ENCODE measurements at regions not wholly inside any gene's neighbourhood (a gene's known extent, or its start where the extent isn't known, plus 50 kb on each side); places are given as distances from the start of the nearest gene placed in this dataset.

DNA sequence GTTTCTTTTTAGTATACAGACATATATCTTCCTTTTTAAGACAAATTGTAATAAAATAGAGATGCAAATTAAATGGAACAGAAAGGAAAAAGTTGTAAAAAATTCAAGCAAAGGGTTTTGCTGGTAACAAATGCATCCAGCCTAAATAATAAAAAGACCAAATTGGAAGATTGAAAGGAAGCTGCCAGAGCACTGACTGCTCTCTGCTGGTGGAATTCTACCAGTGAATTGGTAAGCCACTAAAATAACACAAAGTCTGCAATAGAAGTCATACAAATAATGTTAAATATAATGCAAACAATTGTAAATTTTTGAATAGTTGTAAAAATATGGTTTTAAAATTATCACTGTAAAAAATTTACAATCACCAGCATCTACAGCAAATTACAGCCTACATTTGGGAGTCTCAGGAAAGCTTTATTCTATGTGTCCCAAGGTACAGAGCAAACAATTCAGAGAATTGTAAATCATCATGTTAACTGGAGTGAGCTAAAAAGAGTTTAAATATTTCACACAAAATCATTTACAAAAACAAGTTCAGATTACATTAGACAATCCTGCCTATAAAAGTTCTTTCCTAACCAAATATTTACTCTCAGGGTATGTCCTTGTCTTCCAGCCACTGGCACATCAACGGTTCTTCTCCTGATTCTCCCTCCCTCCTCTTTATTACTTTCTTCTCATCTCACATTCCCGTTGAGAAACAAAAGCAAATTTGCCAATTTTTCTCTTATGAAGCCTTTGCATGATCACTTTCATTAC is 1322.5 kb downstream of the PCDH7 start:
- H3K27me3 ChIP-seq (ENCODE audit: low read length), result no peaks in the 10 kb centered on the region
- H3K36me3 ChIP-seq (ENCODE audit: low read depth, low read length), result no peaks in the 10 kb centered on the region
- no peaks in the 10 kb centered on the region for H4K20me1 ChIP-seq (ENCODE audit: low read length)
- BruUV-seq (replicated peaks), result no TSS peak
- H3K4me3 ChIP-seq (ENCODE audit: low read length), result no peak overlapping the region
- intact Hi-C loops (cut with micrococcal nuclease), result loop anchor here (5.0 to 10.0 kb wide), 3 partner anchors 670 to 1328 kb away; no protein-coding TSS in a partner anchor
- ATAC-seq (peak; percentile 83), DNase-seq (no peak)
- no peak overlapping the region for H3K27ac ChIP-seq (ENCODE audit: low read length)
- no peaks in the 10 kb centered on the region for H3F3A ChIP-seq (ENCODE audit: low read length, unreplicated experiment)
- POLR2A ChIA-PET (ENCODE audit: unreplicated experiment), result no interaction called here
- H2AFZ ChIP-seq (ENCODE audit: low read length), result peak overlapping the region; percentile 55; the same call in 1 of the 2 replicates
- H3K4me2 ChIP-seq (ENCODE audit: low read length), result 0 out of 2 replicates have a peak overlapping the region, but pooled peaks have one; percentile 14
- no peak for TF ChIP-seq EZH2phosphoT487 (IDR thresholded peaks at IDR 0.05; ENCODE audit: borderline replicate concordance, low read length)
- TF ChIP-seq EZH2 (IDR thresholded peaks at IDR 0.05; ENCODE audit: low read length, unreplicated experiment), result no peak
- TF ChIP-seq, protein P1, sequence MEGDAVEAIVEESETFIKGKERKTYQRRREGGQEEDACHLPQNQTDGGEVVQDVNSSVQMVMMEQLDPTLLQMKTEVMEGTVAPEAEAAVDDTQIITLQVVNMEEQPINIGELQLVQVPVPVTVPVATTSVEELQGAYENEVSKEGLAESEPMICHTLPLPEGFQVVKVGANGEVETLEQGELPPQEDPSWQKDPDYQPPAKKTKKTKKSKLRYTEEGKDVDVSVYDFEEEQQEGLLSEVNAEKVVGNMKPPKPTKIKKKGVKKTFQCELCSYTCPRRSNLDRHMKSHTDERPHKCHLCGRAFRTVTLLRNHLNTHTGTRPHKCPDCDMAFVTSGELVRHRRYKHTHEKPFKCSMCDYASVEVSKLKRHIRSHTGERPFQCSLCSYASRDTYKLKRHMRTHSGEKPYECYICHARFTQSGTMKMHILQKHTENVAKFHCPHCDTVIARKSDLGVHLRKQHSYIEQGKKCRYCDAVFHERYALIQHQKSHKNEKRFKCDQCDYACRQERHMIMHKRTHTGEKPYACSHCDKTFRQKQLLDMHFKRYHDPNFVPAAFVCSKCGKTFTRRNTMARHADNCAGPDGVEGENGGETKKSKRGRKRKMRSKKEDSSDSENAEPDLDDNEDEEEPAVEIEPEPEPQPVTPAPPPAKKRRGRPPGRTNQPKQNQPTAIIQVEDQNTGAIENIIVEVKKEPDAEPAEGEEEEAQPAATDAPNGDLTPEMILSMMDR (conservative IDR thresholded peaks at IDR 0.05; ENCODE audit: low read depth, low read length), result peak; percentile 28; the same call in 1 of the 2 replicates
- no peaks in the 10 kb centered on the region for H3K79me2 ChIP-seq (ENCODE audit: low read length)
- no peak overlapping the region for H3K9ac ChIP-seq (ENCODE audit: low read length)
- CTCF ChIA-PET, result interaction anchor here (0.6 to 0.7 kb wide), 3 partner anchors 193 to 504 kb away, joined by 3 to 4 read pairs (median 4); no protein-coding TSS in a partner anchor
- H3K4me1 ChIP-seq (ENCODE audit: insufficient read depth, low read length), result peaks cover 10% of the 10 kb centered on the region; the same call in 1 of the 2 replicates
- no peaks in the 10 kb centered on the region for H3K9me2 ChIP-seq (replicated peaks; ENCODE audit: low read length)
- H3K9me3 ChIP-seq (ENCODE audit: low read length), result no peaks in the 10 kb centered on the region

- Histone ChIP-seq H3K9me3 (ENCODE audit: low read length) (no peaks in the 10 kb centered on the region), H3K4me3 (ENCODE audit: low read length) (no peak overlapping the region), H3F3A (ENCODE audit: low read length, unreplicated experiment) (no peaks in the 10 kb centered on the region), H3K36me3 (ENCODE audit: low read depth, low read length) (no peaks in the 10 kb centered on the region), H3K79me2 (ENCODE audit: low read length) (no peaks in the 10 kb centered on the region), H2AFZ (ENCODE audit: low read length) (peak overlapping the region; percentile 55; the same call in 1 of the 2 replicates), H3K27me3 (ENCODE audit: low read length) (no peaks in the 10 kb centered on the region), H3K9ac (ENCODE audit: low read length) (no peak overlapping the region), H3K27ac (ENCODE audit: low read length) (no peak overlapping the region), H3K9me2 (replicated peaks; ENCODE audit: low read length) (no peaks in the 10 kb centered on the region), H3K4me1 (ENCODE audit: insufficient read depth, low read length) (peaks cover 10% of the 10 kb centered on the region; the same call in 1 of the 2 replicates), H4K20me1 (ENCODE audit: low read length) (no peaks in the 10 kb centered on the region), H3K4me2 (ENCODE audit: low read length) (0 out of 2 replicates have a peak overlapping the region, but pooled peaks have one; percentile 14)
- ATAC-seq, result peak; percentile 64
- no TSS peak for BruUV-seq (replicated peaks)
- TF ChIP-seq EZH2phosphoT487 (IDR thresholded peaks at IDR 0.05; ENCODE audit: borderline replicate concordance, low read length) (no peak), EZH2 (IDR thresholded peaks at IDR 0.05; ENCODE audit: low read length, unreplicated experiment) (no peak)
- TF ChIP-seq, protein P1 (conservative IDR thresholded peaks at IDR 0.05; ENCODE audit: low read depth, low read length), result no peak
- no peak for DNase-seq
- CTCF ChIA-PET, result no interaction called here
- intact Hi-C loops (cut with micrococcal nuclease), result loop anchor here (5.0 to 10.0 kb wide), 3 partner anchors 671 to 1328 kb away; no protein-coding TSS in a partner anchor
- POLR2A ChIA-PET (ENCODE audit: unreplicated experiment), result no interaction called here
These were observed 1323.1 kb downstream of the PCDH7 start for GRCh38 chr4:32043248-32043633.

DNA sequence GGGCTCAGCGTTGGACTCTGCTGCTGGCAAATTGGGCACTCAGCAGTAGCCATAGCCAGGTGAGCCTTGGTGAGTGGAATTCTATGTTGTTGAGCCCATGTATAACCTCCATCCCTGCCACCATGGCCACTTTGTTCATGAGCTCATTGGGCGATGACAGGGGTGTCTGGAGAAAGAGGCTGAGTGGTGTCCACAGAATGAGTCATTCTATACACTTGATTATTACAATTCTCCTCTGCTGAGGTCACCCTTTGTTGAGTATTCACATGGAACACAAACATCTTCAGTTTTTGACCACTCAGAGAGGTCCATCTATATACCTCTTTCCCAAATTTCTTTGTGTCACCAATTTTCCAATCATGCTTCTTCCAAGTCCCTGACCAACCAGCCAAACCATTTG is 1341.7 kb downstream of the PCDH7 start:
- no peaks in the 10 kb centered on the region for H3K79me2 ChIP-seq (ENCODE audit: low read length)
- DNase-seq (peak; percentile 2), ATAC-seq (no peak)
- H3K4me3 ChIP-seq (ENCODE audit: low read length), result no peak overlapping the region
- no peak overlapping the region for H3K4me2 ChIP-seq (ENCODE audit: low read length)
- no peaks in the 10 kb centered on the region for H3K36me3 ChIP-seq (ENCODE audit: low read depth, low read length)
- no peaks in the 10 kb centered on the region for H3F3A ChIP-seq (ENCODE audit: low read length, unreplicated experiment)
- H3K4me1 ChIP-seq (ENCODE audit: insufficient read depth, low read length), result no peaks in the 10 kb centered on the region
- TF ChIP-seq, protein P1 (conservative IDR thresholded peaks at IDR 0.05; ENCODE audit: low read depth, low read length), result no peak
- no peaks in the 10 kb centered on the region for H4K20me1 ChIP-seq (ENCODE audit: low read length)
- no TSS peak for BruUV-seq (replicated peaks)
- H3K27ac ChIP-seq (ENCODE audit: low read length), result no peak overlapping the region
- no peak overlapping the region for H2AFZ ChIP-seq (ENCODE audit: low read length)
- ChIA-PET CTCF (no interaction called here), POLR2A (ENCODE audit: unreplicated experiment) (no interaction called here)
- H3K27me3 ChIP-seq (ENCODE audit: low read length), result no peaks in the 10 kb centered on the region
- intact Hi-C loops (cut with micrococcal nuclease), result no loop called here
- no peak overlapping the region for H3K9ac ChIP-seq (ENCODE audit: low read length)
- no peaks in the 10 kb centered on the region for H3K9me3 ChIP-seq (ENCODE audit: low read length)
- H3K9me2 ChIP-seq (replicated peaks; ENCODE audit: low read length), result no peaks in the 10 kb centered on the region
